GM21447 (cell line): ENCODE measurements at regions not wholly inside any gene's neighbourhood (a gene's known extent, or its start where the extent isn't known, plus 50 kb on each side); places are given as distances from the start of the nearest gene placed in this dataset.
"Not testable (repeated sequence)": the region's sequence is repeated elsewhere in the genome, so short reads cannot be mapped to it uniquely, and the experiment has no call there.

ENCODE experiments used
- ATAC-seq: cut with Tn5 transposase; IDR thresholded peaks from one replicate; pipeline ENCODE4 v1.9.1; 2021; ENCODE audit not compliant: unreplicated experiment

- no peak for ATAC-seq
Observed at GRCh38 chr14:22268875-22269274, 320.1 kb downstream of the DAD1 start.

DNA sequence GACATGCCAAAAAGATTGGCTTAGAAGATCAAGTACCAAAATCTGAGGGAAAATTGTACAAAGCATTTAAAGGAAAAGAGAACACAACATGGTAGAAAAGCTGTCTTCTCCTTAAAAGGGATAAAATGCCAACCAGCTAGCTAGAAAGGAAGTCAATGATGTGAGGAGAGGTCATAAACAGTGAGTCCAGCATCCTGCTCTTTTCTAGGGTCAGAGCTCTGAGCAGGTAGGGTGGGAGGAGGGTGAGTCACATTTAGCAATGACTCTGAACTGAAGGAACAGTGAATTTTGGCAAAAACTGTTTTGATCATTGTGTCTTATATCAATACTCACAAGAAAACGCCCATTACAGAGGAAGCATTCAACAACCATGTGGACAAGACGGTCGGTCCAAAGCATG is 322.3 kb downstream of the DAD1 start:
- no peak for ATAC-seq

GRCh38 chr14:22266142-22266442 is 322.9 kb downstream of the DAD1 start:
- no peak for ATAC-seq

- ATAC-seq: no peak
Observed at GRCh38 chr14:22265319-22266141, 323.5 kb downstream of the DAD1 start.

DNA sequence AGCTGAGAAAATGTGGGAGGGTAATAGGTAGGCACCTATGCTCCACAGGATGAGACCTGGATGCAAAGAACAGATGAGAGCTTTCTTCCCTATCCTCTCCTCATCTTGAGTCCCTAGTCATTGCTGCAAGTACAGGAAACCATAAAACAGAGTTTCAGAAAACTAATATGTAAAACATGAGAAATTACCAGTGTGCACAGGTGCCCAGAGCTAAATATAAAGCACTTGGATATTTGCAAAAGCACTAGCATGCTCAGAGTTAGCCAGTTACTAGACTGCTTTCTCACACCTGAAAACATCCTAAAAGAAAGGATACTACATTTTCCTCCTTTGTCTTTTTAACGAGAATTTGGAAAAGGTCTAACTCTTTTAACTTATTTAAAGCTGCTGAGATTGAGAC is 324.3 kb downstream of the DAD1 start:
- ATAC-seq: no peak

- no peak for ATAC-seq
Observed at GRCh38 chr14:22263961-22264360, 325.1 kb downstream of the DAD1 start.

DNA sequence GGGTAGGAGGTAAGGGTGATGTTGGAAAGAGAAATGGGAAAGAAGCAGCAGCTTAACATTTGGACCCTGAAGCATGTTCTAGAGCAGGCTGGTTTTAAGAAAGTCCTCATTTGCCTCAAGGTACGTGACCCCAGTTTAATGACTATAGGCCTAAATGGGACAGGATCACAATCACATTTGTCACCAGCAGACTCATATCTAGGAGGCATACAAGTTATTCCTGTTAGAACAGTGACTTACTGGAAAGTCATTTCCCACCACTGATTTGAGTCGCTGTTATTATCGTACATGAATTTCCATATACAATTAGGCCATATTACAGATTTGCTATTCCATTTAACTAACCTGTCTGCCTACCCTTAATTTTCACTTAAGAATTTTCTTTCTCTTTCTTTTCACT is 326.1 kb downstream of the DAD1 start:
- ATAC-seq: no peak

- no peak for ATAC-seq
Observed at GRCh38 chr14:22255017-22255950, 333.7 kb downstream of the DAD1 start.

DNA sequence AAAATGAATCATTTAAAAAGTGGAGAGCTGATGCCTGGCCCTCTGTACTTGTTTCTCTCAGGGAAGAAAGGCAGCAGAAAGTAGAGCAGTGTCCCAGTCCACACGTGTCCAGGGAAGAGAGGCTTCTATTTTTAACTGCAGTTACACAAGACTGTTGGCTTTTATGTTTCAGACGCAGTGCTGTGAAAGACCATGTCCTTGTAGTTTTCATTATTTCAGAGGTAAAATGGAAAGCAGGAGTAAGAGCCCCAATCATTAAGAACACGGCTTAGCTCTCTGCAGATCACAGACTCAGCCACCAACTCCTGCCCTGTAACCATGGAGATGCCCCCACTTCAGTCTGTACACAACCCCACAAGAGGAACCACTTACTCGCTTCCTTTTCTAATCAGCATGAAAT is 336.3 kb downstream of the DAD1 start:
- ATAC-seq: no peak

DNA sequence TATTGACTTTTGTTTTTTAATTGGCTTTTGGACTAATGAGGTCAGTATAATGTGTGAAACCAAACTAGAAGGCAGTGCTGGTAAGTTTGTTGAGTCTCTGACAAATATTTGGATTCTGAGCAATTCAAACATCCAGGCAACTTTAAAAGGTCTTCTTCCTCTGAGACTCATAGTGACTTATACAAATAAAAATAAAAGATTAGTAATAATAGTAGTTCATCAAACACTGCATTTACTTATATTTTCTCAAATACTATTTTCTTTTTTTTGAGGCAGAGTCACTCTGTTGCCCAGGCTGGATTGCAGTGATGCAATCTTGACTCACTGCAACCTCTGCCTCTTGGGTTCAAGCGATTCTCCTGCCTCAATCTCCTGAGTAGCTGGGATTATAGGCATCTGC is 337.9 kb downstream of the DAD1 start:
- no peak for ATAC-seq

GRCh38 chr14:22249770-22250169 is 339.3 kb downstream of the DAD1 start:
- no peak for ATAC-seq

DNA sequence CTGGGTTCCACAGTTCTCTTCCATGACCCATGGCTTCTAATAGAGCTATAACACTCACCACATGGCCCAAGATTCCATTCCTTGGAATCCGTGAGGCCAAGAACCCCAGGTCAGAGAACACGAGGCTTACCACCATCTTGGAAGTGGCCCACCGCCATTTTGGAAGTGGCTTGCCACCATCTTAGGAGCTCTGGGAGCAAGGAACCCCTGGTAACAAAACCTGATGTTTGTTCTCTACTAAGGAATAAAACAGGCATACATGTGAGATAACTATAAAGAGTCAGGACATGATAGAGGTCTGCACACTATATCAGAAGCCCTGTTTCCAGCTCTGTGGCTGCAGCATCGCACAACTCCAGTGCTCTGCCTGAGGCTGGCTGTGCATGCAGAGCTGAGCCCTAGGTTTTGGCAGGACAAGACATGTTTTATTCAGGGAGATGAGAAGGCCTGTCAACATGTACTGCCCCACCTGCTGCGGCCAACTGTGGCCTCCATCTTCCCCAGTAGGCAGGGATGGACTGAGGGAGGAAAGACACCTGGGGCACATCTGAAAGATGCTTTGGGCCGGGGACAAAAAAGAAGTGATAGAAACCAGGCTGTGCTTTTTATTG is 344.9 kb downstream of the DAD1 start:
- no peak for ATAC-seq

- ATAC-seq: not testable (repeated sequence)
Observed at GRCh38 chr14:22238320-22238719, 350.7 kb downstream of the DAD1 start.

- no peak for ATAC-seq
Observed at GRCh38 chr14:22233377-22233776, 355.6 kb downstream of the DAD1 start.

DNA sequence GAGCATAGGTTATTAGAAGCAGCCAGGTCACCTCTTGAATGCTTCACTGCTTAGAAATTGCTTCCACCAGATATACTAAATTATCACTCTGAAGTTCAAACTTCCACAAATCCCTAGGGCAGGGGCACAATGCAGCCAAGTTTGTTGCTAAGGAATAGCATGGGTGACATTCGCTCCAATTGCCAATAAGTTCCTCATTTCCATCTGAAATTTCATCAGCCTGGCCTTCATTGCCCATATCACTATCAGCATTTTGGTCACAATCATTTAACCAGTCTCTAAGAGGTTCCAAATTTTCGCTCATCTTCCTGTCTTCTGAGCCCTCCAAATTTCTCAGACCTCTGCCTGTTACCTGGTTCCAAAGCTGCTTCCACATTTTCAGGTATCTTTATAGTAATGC is 356.1 kb downstream of the DAD1 start:
- ATAC-seq: no peak

GRCh38 chr14:22232486-22232885 is 356.5 kb downstream of the DAD1 start:
- no peak for ATAC-seq

DNA sequence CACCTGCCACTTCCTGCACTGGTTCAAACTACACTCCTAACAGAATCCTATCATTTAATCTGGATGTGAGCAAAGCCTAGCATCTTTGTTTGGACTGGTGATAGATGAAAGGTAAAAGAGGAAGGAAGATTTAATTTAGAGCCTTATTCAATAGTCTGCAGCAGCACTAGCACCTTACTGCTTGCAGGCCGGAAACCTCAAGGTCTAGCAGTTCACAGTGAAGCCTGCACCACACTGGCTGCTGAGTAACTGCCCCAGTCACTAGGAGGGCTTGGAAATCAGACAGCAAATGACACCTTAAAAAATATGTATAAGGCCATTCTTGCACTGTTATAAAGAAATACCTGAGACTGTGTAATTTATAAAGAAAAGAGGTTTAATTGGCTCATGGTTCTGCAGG is 358.0 kb downstream of the DAD1 start:
- no peak for ATAC-seq

GRCh38 chr14:22230517-22230916 is 358.5 kb downstream of the DAD1 start:
- ATAC-seq: no peak

- ATAC-seq: no peak
Observed at GRCh38 chr14:22227084-22227483, 361.9 kb downstream of the DAD1 start.

- no peak for ATAC-seq
Observed at GRCh38 chr14:22226381-22226780, 362.6 kb downstream of the DAD1 start.

DNA sequence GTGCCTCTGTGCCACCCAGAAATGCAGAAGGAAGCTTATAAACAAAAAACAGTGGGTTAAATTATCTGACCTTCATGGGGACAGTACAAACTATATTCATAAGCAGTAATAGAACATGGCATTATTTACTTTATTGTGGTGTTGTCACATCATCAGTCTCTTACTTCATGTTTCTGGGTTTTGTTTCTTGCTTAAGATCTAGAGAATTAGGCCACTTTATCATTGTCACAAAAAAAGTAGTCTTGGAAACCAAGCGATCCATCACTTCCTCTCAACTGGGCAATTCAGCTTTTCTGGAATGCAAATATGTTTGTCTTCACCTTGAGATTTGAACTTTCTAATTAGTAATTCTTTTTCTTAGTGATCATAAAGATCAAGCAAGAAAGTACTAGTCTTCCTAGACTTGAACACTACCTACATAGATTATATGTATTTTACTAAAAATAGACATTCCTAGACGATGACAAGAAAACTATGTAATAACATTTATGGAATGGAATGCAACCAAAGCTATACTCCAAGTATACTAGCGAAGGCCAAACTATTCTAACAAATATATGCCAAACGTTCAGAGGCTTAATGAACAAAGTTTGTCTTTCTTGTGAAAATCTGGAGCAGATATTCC is 363.4 kb downstream of the DAD1 start:
- no peak for ATAC-seq
